ENCODE measurements at regions not wholly inside any gene's neighbourhood (a gene's known extent, or its start where the extent isn't known, plus 50 kb on each side); places are given as distances from the start of the nearest gene placed in this dataset.

GRCh38 chr12:94073441-94074051 is 74.8 kb upstream of the PLXNC1 start:
- TF ChIP-seq ZFP30 (CRISPR knock-in tag; IDR thresholded peaks at IDR 0.05) (no peak), GLIS3 (CRISPR knock-in tag; IDR thresholded peaks at IDR 0.05) (no peak), ZFP3 (CRISPR knock-in tag; IDR thresholded peaks at IDR 0.05) (no peak)
- ATAC-seq = no peak

- ATAC-seq = no peak
- TF ChIP-seq RARB (CRISPR knock-in tag; IDR thresholded peaks at IDR 0.05) (no peak), ISL1 (CRISPR knock-in tag; IDR thresholded peaks at IDR 0.05) (peak; percentile 10; the same call in 1 of the 2 replicates)
Observed at GRCh38 chr12:94074216-94074979, 74.0 kb upstream of the PLXNC1 start.

- peak; percentile 88 for ATAC-seq
- TF ChIP-seq ARNTL (CRISPR knock-in tag; IDR thresholded peaks at IDR 0.05; ENCODE audit: borderline replicate concordance, low read depth) (no peak), ISL1 (CRISPR knock-in tag; IDR thresholded peaks at IDR 0.05) (0 out of 2 replicates have a peak, but pooled peaks have one; percentile 15)
Observed at GRCh38 chr12:94074980-94075629, 73.3 kb upstream of the PLXNC1 start.

GRCh38 chr12:94077209-94077608 is 71.2 kb upstream of the PLXNC1 start:
- no peak for ATAC-seq
- TF ChIP-seq ZFP3 (CRISPR knock-in tag; IDR thresholded peaks at IDR 0.05) = no peak
- TF ChIP-seq CSRNP3 (CRISPR knock-in tag; IDR thresholded peaks at IDR 0.05) = no peak
- TF ChIP-seq PATZ1 (CRISPR knock-in tag; IDR thresholded peaks at IDR 0.05; ENCODE audit: borderline replicate concordance) = no peak
- TF ChIP-seq ZC3H10 (CRISPR knock-in tag; IDR thresholded peaks at IDR 0.05) = no peak
- no peak for TF ChIP-seq ZFP30 (CRISPR knock-in tag; IDR thresholded peaks at IDR 0.05)
- TF ChIP-seq GLIS3 (CRISPR knock-in tag; IDR thresholded peaks at IDR 0.05) = no peak
- TF ChIP-seq ARNTL (CRISPR knock-in tag; IDR thresholded peaks at IDR 0.05; ENCODE audit: borderline replicate concordance, low read depth) = no peak
- TF ChIP-seq TSHZ2 (CRISPR knock-in tag; IDR thresholded peaks at IDR 0.05) = no peak

GRCh38 chr12:94078138-94078723 is 70.1 kb upstream of the PLXNC1 start:
- ATAC-seq = no peak
- TF ChIP-seq CSRNP3 (CRISPR knock-in tag; IDR thresholded peaks at IDR 0.05) (no peak), PATZ1 (CRISPR knock-in tag; IDR thresholded peaks at IDR 0.05; ENCODE audit: borderline replicate concordance) (no peak)
